ENCODE measurements at regions not wholly inside any gene's neighbourhood (a gene's known extent, or its start where the extent isn't known, plus 50 kb on each side); places are given as distances from the start of the nearest gene placed in this dataset.

- TF ChIP-seq REST (IDR thresholded peaks at IDR 0.05; ENCODE audit: insufficient replicate concordance, low read depth), result no peak
- TF ChIP-seq, protein P1, sequence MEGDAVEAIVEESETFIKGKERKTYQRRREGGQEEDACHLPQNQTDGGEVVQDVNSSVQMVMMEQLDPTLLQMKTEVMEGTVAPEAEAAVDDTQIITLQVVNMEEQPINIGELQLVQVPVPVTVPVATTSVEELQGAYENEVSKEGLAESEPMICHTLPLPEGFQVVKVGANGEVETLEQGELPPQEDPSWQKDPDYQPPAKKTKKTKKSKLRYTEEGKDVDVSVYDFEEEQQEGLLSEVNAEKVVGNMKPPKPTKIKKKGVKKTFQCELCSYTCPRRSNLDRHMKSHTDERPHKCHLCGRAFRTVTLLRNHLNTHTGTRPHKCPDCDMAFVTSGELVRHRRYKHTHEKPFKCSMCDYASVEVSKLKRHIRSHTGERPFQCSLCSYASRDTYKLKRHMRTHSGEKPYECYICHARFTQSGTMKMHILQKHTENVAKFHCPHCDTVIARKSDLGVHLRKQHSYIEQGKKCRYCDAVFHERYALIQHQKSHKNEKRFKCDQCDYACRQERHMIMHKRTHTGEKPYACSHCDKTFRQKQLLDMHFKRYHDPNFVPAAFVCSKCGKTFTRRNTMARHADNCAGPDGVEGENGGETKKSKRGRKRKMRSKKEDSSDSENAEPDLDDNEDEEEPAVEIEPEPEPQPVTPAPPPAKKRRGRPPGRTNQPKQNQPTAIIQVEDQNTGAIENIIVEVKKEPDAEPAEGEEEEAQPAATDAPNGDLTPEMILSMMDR (IDR thresholded peaks at IDR 0.05; ENCODE audit: insufficient read depth, low read length), result no peak
- TF ChIP-seq POLR2AphosphoS5 (IDR thresholded peaks at IDR 0.05; ENCODE audit: low read depth), result no peak
- TF ChIP-seq GABPA (IDR thresholded peaks at IDR 0.05; ENCODE audit: low read depth), result no peak
- no peak for TF ChIP-seq SPI1 (IDR thresholded peaks at IDR 0.05; ENCODE audit: borderline replicate concordance, low read depth)
Observed at GRCh38 chr2:146040051-146040450, 1520.1 kb upstream of the ZEB2 start.

All from HL-60 (cell line).